ENCODE measurements at regions not wholly inside any gene's neighbourhood (a gene's known extent, or its start where the extent isn't known, plus 50 kb on each side); places are given as distances from the start of the nearest gene placed in this dataset.

- TF ChIP-seq ZBTB33 (IDR thresholded peaks at IDR 0.05; ENCODE audit: borderline replicate concordance, low read depth) (no peak), TEAD4 (IDR thresholded peaks at IDR 0.05; ENCODE audit: borderline replicate concordance, insufficient read depth) (no peak)
Measured at GRCh38 chr10:14451341-14451740, 120.6 kb upstream of the FRMD4A start (continued).

- H2AFZ ChIP-seq (ENCODE audit: low read depth), result no peak overlapping the region
- no peak for DNase-seq
- CTCF ChIA-PET, result no interaction called here
Measured at GRCh38 chr10:14450041-14450491, 119.3 kb upstream of the FRMD4A start.

GRCh38 chr10:14449293-14449815 lies 118.6 kb upstream of the FRMD4A start:
- H4K20me1 ChIP-seq (ENCODE audit: insufficient read depth), result no peaks in the 10 kb centered on the region
- no peaks in the 10 kb centered on the region for H3K36me3 ChIP-seq (replicated peaks in 1 of 2; ENCODE audit: control insufficient read depth in 1 of 2, insufficient read depth in 2 of 2, low read length in 1 of 2)
- 50% methylated on average over 3 of the region's 3 CpGs for WGBS (ENCODE audit: low lambda C conversion rate)
- H3K79me2 ChIP-seq (ENCODE audit: insufficient read depth), result no peaks in the 10 kb centered on the region
- no peak overlapping the region for H3K4me2 ChIP-seq
- no peak overlapping the region for H3K27ac ChIP-seq (ENCODE audit: low read depth in 2 of 2, low read length in 1 of 2)
- TF ChIP-seq SIN3A (IDR thresholded peaks at IDR 0.05; ENCODE audit: borderline replicate concordance, low read depth, low read length) (no peak), CHD2 (IDR thresholded peaks at IDR 0.05; ENCODE audit: low read length, partially characterized antibody) (no peak), EZH2phosphoT487 (IDR thresholded peaks at IDR 0.05; ENCODE audit: borderline replicate concordance, low read depth) (no peak), NRF1 (IDR thresholded peaks at IDR 0.05; ENCODE audit: low read depth, low read length) (no peak), USF1 (IDR thresholded peaks at IDR 0.05; ENCODE audit: borderline replicate concordance, low read depth) (no peak), ELF1 (IDR thresholded peaks at IDR 0.05) (no peak), JUND (IDR thresholded peaks at IDR 0.05) (no peak)
- H3K4me1 ChIP-seq (ENCODE audit: control insufficient read depth in 1 of 2, insufficient read depth in 2 of 2, low read depth in 1 of 2, low read length in 1 of 2), result no peaks in the 10 kb centered on the region
- H3K4me3 ChIP-seq (ENCODE audit: low read depth in 2 of 2, low read length in 1 of 2), result no peak overlapping the region
- H3K9ac ChIP-seq, result no peak overlapping the region
- no peak overlapping the region for H2AFZ ChIP-seq (ENCODE audit: low read depth)
- H3K27me3 ChIP-seq (ENCODE audit: insufficient read depth), result no peaks in the 10 kb centered on the region
- DNase-seq, result no peak
- H3F3A ChIP-seq (replicated peaks; ENCODE audit: insufficient read depth), result no peaks in the 10 kb centered on the region
- CTCF ChIA-PET, result no interaction called here
- POLR2A ChIA-PET, result no interaction called here
- H3K9me3 ChIP-seq, result no peaks in the 10 kb centered on the region
- H3K9me2 ChIP-seq, result no peaks in the 10 kb centered on the region

More at GRCh38 chr10:14450041-14450491, 119.3 kb upstream of the FRMD4A start:
- Histone ChIP-seq H3K4me1 (ENCODE audit: control insufficient read depth in 1 of 2, insufficient read depth in 2 of 2, low read depth in 1 of 2, low read length in 1 of 2) (no peaks in the 10 kb centered on the region), H3K9ac (no peak overlapping the region), H3K9me3 (no peaks in the 10 kb centered on the region), H3K4me2 (no peak overlapping the region), H3K27ac (ENCODE audit: low read depth in 2 of 2, low read length in 1 of 2) (no peak overlapping the region), H3K27me3 (ENCODE audit: insufficient read depth) (no peaks in the 10 kb centered on the region), H3K4me3 (ENCODE audit: low read depth in 2 of 2, low read length in 1 of 2) (no peak overlapping the region), H3K36me3 (replicated peaks in 1 of 2; ENCODE audit: control insufficient read depth in 1 of 2, insufficient read depth in 2 of 2, low read length in 1 of 2) (no peaks in the 10 kb centered on the region), H3K9me2 (no peaks in the 10 kb centered on the region), H3K79me2 (ENCODE audit: insufficient read depth) (no peaks in the 10 kb centered on the region), H3F3A (replicated peaks; ENCODE audit: insufficient read depth) (no peaks in the 10 kb centered on the region), H4K20me1 (ENCODE audit: insufficient read depth) (no peaks in the 10 kb centered on the region)
- POLR2A ChIA-PET, result no interaction called here
- TF ChIP-seq GATA2 (CRISPR knock-in tag; IDR thresholded peaks at IDR 0.05) (no peak), RXRA (IDR thresholded peaks at IDR 0.05; ENCODE audit: borderline replicate concordance, low read depth) (no peak), SIN3A (IDR thresholded peaks at IDR 0.05; ENCODE audit: borderline replicate concordance, low read depth, low read length) (no peak), TEAD4 (IDR thresholded peaks at IDR 0.05; ENCODE audit: borderline replicate concordance, insufficient read depth) (no peak), CHD2 (IDR thresholded peaks at IDR 0.05; ENCODE audit: low read length, partially characterized antibody) (no peak), JUND (IDR thresholded peaks at IDR 0.05) (no peak), RAD21 (IDR thresholded peaks at IDR 0.05; ENCODE audit: low read length) (no peak), TCF12 (IDR thresholded peaks at IDR 0.05) (no peak)
- WGBS (ENCODE audit: low lambda C conversion rate), result 56% methylated on average over 2 of the region's 3 CpGs

Data from SK-N-SH (cell line).